ENCODE measurements at regions not wholly inside any gene's neighbourhood (a gene's known extent, or its start where the extent isn't known, plus 50 kb on each side); places are given as distances from the start of the nearest gene placed in this dataset.

DNA sequence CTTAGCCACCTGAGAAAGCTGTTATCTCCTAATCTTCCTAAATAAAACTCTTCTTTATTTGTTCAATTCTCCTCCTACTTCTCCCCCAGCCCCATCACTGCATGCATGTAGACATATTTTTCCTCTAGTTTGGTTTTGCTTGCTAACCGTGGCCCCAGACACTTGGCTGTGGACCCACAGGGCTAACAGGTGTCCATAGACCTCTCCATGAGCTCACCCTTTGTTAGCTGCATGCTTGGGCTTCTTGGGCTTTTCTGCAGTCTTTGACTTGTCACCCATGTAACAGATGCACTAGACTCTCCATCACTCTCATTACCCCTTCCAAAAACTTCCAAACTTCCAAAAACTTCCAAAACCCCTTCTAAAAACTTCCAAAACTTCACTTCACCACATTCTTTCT, 59.2 kb upstream of the PLEKHA5 start:
- TF ChIP-seq GABPA (IDR thresholded peaks at IDR 0.05 in 1 of 2, conservative IDR thresholded peaks at IDR 0.05 in 1 of 2), result no peak
- no peak for TF ChIP-seq CTCF (IDR thresholded peaks at IDR 0.05; ENCODE audit: low read depth, low read length, missing input control)
- TF ChIP-seq REST (IDR thresholded peaks at IDR 0.05), result no peak
- TF ChIP-seq, protein P1, sequence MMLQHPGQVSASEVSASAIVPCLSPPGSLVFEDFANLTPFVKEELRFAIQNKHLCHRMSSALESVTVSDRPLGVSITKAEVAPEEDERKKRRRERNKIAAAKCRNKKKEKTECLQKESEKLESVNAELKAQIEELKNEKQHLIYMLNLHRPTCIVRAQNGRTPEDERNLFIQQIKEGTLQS (IDR thresholded peaks at IDR 0.05), result no peak
- TF ChIP-seq SP1 (IDR thresholded peaks at IDR 0.05), result no peak
- no peak for TF ChIP-seq YY1 (IDR thresholded peaks at IDR 0.05)
- no peak for TF ChIP-seq JUND (IDR thresholded peaks at IDR 0.05)
- TF ChIP-seq, protein P2, sequence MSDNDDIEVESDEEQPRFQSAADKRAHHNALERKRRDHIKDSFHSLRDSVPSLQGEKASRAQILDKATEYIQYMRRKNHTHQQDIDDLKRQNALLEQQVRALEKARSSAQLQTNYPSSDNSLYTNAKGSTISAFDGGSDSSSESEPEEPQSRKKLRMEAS (IDR thresholded peaks at IDR 0.05), result no peak
- no peak for TF ChIP-seq NR2F2 (IDR thresholded peaks at IDR 0.05)
- TF ChIP-seq, protein P3, sequence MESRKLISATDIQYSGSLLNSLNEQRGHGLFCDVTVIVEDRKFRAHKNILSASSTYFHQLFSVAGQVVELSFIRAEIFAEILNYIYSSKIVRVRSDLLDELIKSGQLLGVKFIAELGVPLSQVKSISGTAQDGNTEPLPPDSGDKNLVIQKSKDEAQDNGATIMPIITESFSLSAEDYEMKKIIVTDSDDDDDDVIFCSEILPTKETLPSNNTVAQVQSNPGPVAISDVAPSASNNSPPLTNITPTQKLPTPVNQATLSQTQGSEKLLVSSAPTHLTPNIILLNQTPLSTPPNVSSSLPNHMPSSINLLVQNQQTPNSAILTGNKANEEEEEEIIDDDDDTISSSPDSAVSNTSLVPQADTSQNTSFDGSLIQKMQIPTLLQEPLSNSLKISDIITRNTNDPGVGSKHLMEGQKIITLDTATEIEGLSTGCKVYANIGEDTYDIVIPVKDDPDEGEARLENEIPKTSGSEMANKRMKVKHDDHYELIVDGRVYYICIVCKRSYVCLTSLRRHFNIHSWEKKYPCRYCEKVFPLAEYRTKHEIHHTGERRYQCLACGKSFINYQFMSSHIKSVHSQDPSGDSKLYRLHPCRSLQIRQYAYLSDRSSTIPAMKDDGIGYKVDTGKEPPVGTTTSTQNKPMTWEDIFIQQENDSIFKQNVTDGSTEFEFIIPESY (IDR thresholded peaks at IDR 0.05), result no peak
- no peak for TF ChIP-seq RAD21 (IDR thresholded peaks at IDR 0.05)

All from liver (tissue), 3 donors.